ENCODE measurements at regions not wholly inside any gene's neighbourhood (a gene's known extent, or its start where the extent isn't known, plus 50 kb on each side); places are given as distances from the start of the nearest gene placed in this dataset.

DNA sequence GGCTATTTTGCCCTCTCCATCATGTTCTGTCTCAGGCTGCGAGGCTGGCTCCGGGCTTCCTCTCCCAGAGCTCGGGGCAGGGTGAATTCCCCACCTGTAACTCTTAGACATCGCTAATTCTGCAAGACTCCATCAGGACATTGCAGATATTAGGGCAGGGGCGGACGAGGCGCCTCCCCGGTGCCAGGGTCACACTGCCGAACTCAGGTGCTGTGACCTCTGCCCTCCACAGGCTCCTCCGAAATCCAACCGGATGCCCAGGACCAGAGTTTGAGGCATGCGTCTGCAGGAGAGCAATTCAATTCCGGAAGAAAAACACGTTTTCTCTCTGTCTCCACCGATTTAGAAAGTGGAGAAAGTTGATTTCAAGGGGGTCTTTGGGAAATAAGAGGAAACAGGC is 542.7 kb downstream of the BRD1 start:
- Histone ChIP-seq H3K27me3 (ENCODE audit: control insufficient read depth in 5 of 5, insufficient read depth in 4 of 5, low read length in 5 of 5) (peaks cover 15 to 34% (median 29%) of the 10 kb centered on the region in 5 donors), H3K27ac (ENCODE audit: low read depth, low read length) (no peak overlapping the region), H3K4me3 (ENCODE audit: low read depth in 1 of 5, low read length in 5 of 5) (no peak overlapping the region), H3K9me3 (ENCODE audit: control insufficient read depth in 5 of 5, low read length in 5 of 5) (peaks cover 0 to 7% (median 0%) of the 10 kb centered on the region in 5 donors), H3K36me3 (ENCODE audit: control insufficient read depth in 5 of 5, insufficient read depth in 5 of 5, low read length in 5 of 5) (no peaks in the 10 kb centered on the region), H3K9ac (ENCODE audit: low read length in 5 of 5) (no peak overlapping the region), H3K4me1 (ENCODE audit: control insufficient read depth in 5 of 5, insufficient read depth in 5 of 5, low read length in 5 of 5) (no peaks in the 10 kb centered on the region)

DNA sequence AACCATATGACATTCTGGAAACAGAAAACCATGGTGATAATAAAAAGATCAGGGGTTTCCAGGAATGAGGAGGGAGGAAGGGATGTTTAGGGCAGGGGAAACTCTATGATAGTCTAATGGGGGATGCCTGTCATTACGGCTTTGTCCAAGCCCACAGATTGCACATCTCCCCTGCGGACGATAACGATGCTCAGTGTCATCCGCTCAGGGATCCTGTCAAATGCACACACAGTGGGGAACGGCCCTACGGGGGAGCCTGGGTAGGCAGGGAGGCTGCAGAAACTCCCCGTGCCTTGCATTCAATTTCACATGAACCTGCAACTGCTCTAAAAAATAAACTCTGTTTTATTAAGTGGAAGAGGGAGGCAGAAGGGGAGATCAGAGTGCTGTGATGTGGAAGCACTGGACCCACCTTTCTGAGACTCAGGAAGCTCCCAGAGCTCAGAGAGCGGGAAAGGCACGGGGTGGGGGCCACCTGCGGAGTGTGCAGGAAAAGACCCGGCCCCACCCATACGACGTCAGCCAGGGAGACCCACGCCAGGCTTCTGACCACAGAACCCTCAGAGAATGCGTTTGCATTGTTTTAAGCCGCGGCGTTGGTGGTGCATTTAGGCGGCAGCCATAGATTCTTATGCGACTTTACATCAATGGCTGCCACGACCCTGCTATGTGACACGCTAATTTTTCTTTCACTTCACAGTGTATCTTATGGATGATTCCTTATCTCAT is 543.5 kb downstream of the BRD1 start:
- no peak overlapping the region for H3K4me3 ChIP-seq (ENCODE audit: low read depth in 1 of 5, low read length in 5 of 5)
- H3K27me3 ChIP-seq (ENCODE audit: control insufficient read depth in 5 of 5, insufficient read depth in 4 of 5, low read length in 5 of 5), result peaks cover 14 to 34% (median 29%) of the 10 kb centered on the region in 5 donors
- H3K36me3 ChIP-seq (ENCODE audit: control insufficient read depth in 5 of 5, insufficient read depth in 5 of 5, low read length in 5 of 5), result no peaks in the 10 kb centered on the region
- H3K27ac ChIP-seq (ENCODE audit: low read depth, low read length), result no peak overlapping the region
- H3K4me1 ChIP-seq (ENCODE audit: control insufficient read depth in 5 of 5, insufficient read depth in 5 of 5, low read length in 5 of 5), result no peaks in the 10 kb centered on the region
- peaks cover 0 to 7% (median 2%) of the 10 kb centered on the region in 5 donors for H3K9me3 ChIP-seq (ENCODE audit: control insufficient read depth in 5 of 5, low read length in 5 of 5)
- H3K9ac ChIP-seq (ENCODE audit: low read length in 5 of 5), result no peak overlapping the region

DNA sequence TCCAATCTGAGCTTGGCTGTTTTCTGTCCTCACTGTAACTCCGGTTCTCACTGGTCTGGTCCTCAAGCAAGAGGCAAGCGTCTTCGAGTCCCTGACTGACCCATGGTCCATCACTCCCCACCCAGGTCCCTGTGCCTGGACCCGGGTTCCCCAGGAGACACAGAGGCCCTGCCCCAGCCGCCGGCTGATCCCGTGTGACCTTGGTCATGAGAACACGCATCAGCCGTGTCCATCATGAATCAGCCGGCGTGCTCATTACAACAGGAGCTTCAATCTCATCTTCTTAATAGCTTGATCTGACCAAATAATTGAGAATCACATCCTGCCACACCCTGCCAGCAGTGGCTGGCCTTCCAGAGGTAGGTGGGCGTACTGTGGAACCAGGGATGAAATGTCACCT is 545.1 kb downstream of the BRD1 start:
- H3K36me3 ChIP-seq (ENCODE audit: control insufficient read depth in 5 of 5, insufficient read depth in 5 of 5, low read length in 5 of 5), result no peaks in the 10 kb centered on the region
- H3K4me1 ChIP-seq (ENCODE audit: control insufficient read depth in 5 of 5, insufficient read depth in 5 of 5, low read length in 5 of 5), result no peaks in the 10 kb centered on the region
- no peak overlapping the region for H3K27ac ChIP-seq (ENCODE audit: low read depth, low read length)
- H3K9me3 ChIP-seq (ENCODE audit: control insufficient read depth in 5 of 5, low read length in 5 of 5), result peaks cover 0 to 7% (median 2%) of the 10 kb centered on the region in 5 donors
- H3K27me3 ChIP-seq (ENCODE audit: control insufficient read depth in 5 of 5, insufficient read depth in 4 of 5, low read length in 5 of 5), result peaks cover 14 to 34% (median 29%) of the 10 kb centered on the region in 5 donors
- H3K4me3 ChIP-seq (ENCODE audit: low read depth in 1 of 5, low read length in 5 of 5), result no peak overlapping the region
- H3K9ac ChIP-seq (ENCODE audit: low read length in 5 of 5), result no peak overlapping the region

DNA sequence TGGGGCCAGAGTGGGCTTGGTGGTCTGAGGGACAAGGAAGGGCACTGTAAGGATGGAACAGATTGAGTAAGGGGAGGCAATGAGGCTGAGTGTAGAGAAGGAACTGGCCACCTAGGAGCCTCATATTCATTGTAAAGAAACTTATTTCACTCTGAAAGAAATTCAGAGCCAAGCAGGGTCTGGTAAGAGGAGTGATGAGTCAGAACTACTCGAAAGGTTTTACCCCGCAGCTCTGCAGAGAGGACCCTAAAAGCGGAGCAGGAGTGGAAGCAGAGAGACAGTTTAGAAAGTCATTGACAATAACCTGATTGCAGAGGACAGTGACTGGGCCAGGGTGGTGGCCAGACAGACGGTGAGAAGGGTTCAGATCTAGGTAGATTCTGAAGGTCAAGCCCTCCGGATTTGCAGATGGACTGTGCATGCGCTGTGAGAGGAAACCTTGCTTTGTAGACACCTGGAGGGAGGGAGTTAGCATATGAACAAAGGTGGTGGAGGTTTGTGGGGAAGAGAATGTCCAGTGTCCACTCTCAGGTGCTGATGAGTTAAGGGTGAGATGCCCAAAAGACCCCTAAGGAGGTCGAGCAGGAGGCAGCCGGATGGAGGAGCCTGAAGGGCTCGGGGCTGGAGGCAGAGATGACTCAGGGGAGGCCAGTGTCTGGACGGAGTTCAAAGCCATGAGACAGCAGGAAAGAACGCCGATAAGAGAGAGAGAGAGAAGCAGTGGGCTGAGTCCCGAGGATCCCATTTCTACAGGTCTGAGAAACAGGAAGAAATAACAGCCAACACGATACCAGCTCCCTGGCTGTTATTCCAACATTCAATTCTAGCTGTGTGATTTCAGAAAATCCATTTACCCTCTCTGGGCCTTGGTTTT is 546.0 kb downstream of the BRD1 start:
- peaks cover 14 to 37% (median 29%) of the 10 kb centered on the region in 5 donors for H3K27me3 ChIP-seq (ENCODE audit: control insufficient read depth in 5 of 5, insufficient read depth in 4 of 5, low read length in 5 of 5)
- H3K27ac ChIP-seq (ENCODE audit: low read depth, low read length), result no peak overlapping the region
- no peaks in the 10 kb centered on the region for H3K36me3 ChIP-seq (ENCODE audit: control insufficient read depth in 5 of 5, insufficient read depth in 5 of 5, low read length in 5 of 5)
- H3K4me3 ChIP-seq (ENCODE audit: low read depth in 1 of 5, low read length in 5 of 5), result no peak overlapping the region
- H3K9me3 ChIP-seq (ENCODE audit: control insufficient read depth in 5 of 5, low read length in 5 of 5), result peaks cover 0 to 7% (median 2%) of the 10 kb centered on the region in 5 donors
- no peaks in the 10 kb centered on the region for H3K4me1 ChIP-seq (ENCODE audit: control insufficient read depth in 5 of 5, insufficient read depth in 5 of 5, low read length in 5 of 5)
- H3K9ac ChIP-seq (ENCODE audit: low read length in 5 of 5), result no peak overlapping the region

DNA sequence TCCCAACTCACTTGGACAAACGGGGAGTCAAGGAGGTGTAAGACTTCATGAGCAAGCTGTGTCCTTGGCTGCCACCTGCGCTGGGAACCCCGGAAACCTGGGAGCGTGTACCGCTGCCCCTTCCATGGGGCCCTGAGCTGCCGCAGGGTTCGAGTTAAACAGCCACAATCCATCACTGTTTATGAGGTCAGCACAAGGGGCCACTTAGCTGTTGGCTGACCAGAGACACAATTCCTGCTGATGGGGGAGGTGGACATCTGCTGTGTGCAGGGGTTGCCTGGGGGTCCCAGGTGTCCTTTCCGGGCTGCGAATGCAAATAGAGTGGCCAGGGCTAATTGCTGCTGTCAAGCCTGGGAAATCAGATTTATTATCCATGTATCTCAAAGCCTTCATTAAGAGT is 549.3 kb downstream of the BRD1 start:
- H3K4me3 ChIP-seq (ENCODE audit: low read depth in 1 of 5, low read length in 5 of 5), result no peak overlapping the region
- H3K9me3 ChIP-seq (ENCODE audit: control insufficient read depth in 5 of 5, low read length in 5 of 5), result peaks cover 0 to 7% (median 2%) of the 10 kb centered on the region in 5 donors
- H3K27me3 ChIP-seq (ENCODE audit: control insufficient read depth in 5 of 5, insufficient read depth in 4 of 5, low read length in 5 of 5), result peaks cover 15 to 26% (median 15%) of the 10 kb centered on the region in 5 donors
- no peak overlapping the region for H3K27ac ChIP-seq (ENCODE audit: low read depth, low read length)
- H3K4me1 ChIP-seq (ENCODE audit: control insufficient read depth in 5 of 5, insufficient read depth in 5 of 5, low read length in 5 of 5), result no peaks in the 10 kb centered on the region
- H3K9ac ChIP-seq (ENCODE audit: low read length in 5 of 5), result no peak overlapping the region
- no peaks in the 10 kb centered on the region for H3K36me3 ChIP-seq (ENCODE audit: control insufficient read depth in 5 of 5, insufficient read depth in 5 of 5, low read length in 5 of 5)

DNA sequence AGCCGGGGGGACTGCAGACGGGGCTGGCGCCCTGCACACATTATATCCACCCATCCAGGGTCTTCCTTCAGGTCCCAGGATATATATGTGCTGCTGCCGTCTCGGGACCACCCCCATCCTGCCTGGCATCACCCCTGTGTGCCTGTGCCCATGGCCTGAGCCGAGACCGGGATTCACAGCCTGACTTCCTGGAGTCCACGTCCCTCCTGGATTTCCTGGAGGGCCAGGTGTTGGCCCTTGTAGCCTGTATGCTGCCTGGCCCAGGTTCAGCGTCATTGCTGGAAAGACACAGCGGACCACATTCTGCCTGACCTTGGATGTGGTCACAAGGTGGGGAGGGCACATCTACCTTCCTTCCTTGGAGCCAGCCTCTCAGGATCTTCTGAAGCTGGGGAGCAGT is 551.1 kb downstream of the BRD1 start:
- Histone ChIP-seq H3K4me3 (ENCODE audit: low read depth in 1 of 5, low read length in 5 of 5) (no peak overlapping the region), H3K36me3 (ENCODE audit: control insufficient read depth in 5 of 5, insufficient read depth in 5 of 5, low read length in 5 of 5) (no peaks in the 10 kb centered on the region), H3K4me1 (ENCODE audit: control insufficient read depth in 5 of 5, insufficient read depth in 5 of 5, low read length in 5 of 5) (no peaks in the 10 kb centered on the region), H3K9ac (ENCODE audit: low read length in 5 of 5) (no peak overlapping the region), H3K27me3 (ENCODE audit: control insufficient read depth in 5 of 5, insufficient read depth in 4 of 5, low read length in 5 of 5) (peaks cover 7 to 19% (median 10%) of the 10 kb centered on the region in 5 donors), H3K27ac (ENCODE audit: low read depth, low read length) (no peak overlapping the region), H3K9me3 (ENCODE audit: control insufficient read depth in 5 of 5, low read length in 5 of 5) (peaks cover 0 to 7% (median 2%) of the 10 kb centered on the region in 5 donors)

DNA sequence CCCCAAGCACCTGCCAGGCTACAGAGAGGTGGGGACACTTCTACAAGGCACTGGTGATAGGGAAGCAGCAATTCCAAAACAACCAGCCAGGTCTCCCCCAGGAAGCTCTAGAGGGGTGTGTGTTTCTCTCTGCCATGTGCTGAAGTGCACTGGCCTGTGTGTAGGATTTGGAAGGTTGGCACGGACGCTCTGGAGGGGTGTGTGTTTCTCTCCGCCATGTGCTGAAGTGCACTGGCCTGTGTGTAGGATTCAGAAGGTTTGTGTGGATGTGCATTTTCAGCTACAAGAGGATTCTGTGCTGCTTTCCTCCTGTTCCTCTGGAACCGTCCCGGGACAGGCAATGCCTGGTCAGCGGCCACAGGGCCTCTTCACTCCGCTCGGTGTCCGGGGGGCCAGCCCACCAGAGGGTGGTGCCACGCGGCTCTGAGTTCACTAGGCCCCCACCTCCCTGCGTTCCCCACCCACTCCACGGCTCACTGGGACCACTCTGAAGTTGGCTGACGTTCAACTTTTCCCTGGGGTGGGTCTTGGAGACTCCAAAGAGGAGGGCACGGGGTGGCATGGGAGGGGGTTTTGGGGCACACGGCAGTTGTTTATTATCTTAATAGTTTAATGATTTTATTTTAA is 552.8 kb downstream of the BRD1 start:
- H3K9me3 ChIP-seq (ENCODE audit: control insufficient read depth in 5 of 5, low read length in 5 of 5), result peaks cover 0 to 2% (median 0%) of the 10 kb centered on the region in 5 donors
- no peaks in the 10 kb centered on the region for H3K4me1 ChIP-seq (ENCODE audit: control insufficient read depth in 5 of 5, insufficient read depth in 5 of 5, low read length in 5 of 5)
- no peak overlapping the region for H3K9ac ChIP-seq (ENCODE audit: low read length in 5 of 5)
- H3K27ac ChIP-seq (ENCODE audit: low read depth, low read length), result no peak overlapping the region
- peaks cover 9 to 29% (median 18%) of the 10 kb centered on the region in 5 donors for H3K27me3 ChIP-seq (ENCODE audit: control insufficient read depth in 5 of 5, insufficient read depth in 4 of 5, low read length in 5 of 5)
- H3K4me3 ChIP-seq (ENCODE audit: low read depth in 1 of 5, low read length in 5 of 5), result no peak overlapping the region
- no peaks in the 10 kb centered on the region for H3K36me3 ChIP-seq (ENCODE audit: control insufficient read depth in 5 of 5, insufficient read depth in 5 of 5, low read length in 5 of 5)

DNA sequence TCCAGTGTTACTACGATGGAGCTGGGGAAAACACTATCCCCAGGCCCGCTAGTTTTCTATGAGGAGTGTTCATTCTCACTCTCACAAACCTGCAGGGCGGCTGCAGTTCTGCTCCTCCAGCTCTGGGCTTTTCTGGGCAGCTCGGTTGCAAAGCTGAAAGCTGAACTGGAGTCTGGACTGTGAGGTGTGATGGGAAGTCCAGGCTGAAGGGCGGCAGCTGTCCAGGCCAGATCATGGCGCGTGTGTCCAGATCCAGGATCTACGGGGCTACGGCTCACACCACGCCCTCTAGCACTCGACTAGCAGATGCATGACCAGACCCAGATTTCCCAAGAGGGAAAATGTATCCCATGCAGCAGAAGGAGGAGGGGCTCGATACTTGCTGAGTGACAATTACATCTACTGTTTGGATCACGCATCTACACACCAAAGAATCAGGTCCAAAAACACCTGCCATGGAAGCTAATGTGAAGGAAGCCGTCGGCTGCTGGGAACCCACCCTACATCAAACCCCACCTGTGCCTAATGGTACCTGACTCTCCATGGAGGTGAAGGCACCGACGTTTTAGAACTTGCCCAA is 555.0 kb downstream of the BRD1 start:
- Histone ChIP-seq H3K36me3 (ENCODE audit: control insufficient read depth in 5 of 5, insufficient read depth in 5 of 5, low read length in 5 of 5) (no peaks in the 10 kb centered on the region), H3K4me3 (ENCODE audit: low read depth in 1 of 5, low read length in 5 of 5) (no peak overlapping the region), H3K4me1 (ENCODE audit: control insufficient read depth in 5 of 5, insufficient read depth in 5 of 5, low read length in 5 of 5) (no peaks in the 10 kb centered on the region), H3K27me3 (ENCODE audit: control insufficient read depth in 5 of 5, insufficient read depth in 4 of 5, low read length in 5 of 5) (peaks cover 9 to 36% (median 26%) of the 10 kb centered on the region in 5 donors), H3K27ac (ENCODE audit: low read depth, low read length) (no peak overlapping the region), H3K9me3 (ENCODE audit: control insufficient read depth in 5 of 5, low read length in 5 of 5) (no peaks in the 10 kb centered on the region), H3K9ac (ENCODE audit: low read length in 5 of 5) (no peak overlapping the region)

DNA sequence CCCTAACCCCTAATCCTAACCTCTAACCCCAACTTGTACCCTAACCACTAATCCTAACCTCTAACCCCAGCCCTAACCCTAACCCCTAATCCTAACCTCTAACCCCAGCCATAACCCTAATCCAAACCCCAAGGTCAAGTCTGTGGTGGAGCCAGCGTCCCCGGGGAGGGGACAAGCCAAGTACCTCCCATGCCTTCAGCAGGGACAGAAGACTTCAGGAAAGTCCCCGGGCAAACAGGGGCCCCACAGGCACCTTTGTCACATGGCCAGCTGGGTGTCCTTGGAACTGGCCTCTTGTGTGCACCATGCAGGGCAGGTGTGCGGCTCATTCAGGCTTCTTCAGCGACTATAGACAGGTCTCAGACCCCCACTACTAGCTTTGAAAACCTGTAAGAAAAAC is 555.8 kb downstream of the BRD1 start:
- H3K9me3 ChIP-seq (ENCODE audit: control insufficient read depth in 5 of 5, low read length in 5 of 5), result no peaks in the 10 kb centered on the region
- H3K4me1 ChIP-seq (ENCODE audit: control insufficient read depth in 5 of 5, insufficient read depth in 5 of 5, low read length in 5 of 5), result no peaks in the 10 kb centered on the region
- no peaks in the 10 kb centered on the region for H3K36me3 ChIP-seq (ENCODE audit: control insufficient read depth in 5 of 5, insufficient read depth in 5 of 5, low read length in 5 of 5)
- H3K9ac ChIP-seq (ENCODE audit: low read length in 5 of 5), result no peak overlapping the region
- H3K27me3 ChIP-seq (ENCODE audit: control insufficient read depth in 5 of 5, insufficient read depth in 4 of 5, low read length in 5 of 5), result peaks cover 14 to 39% (median 29%) of the 10 kb centered on the region in 5 donors
- no peak overlapping the region for H3K4me3 ChIP-seq (ENCODE audit: low read depth in 1 of 5, low read length in 5 of 5)
- H3K27ac ChIP-seq (ENCODE audit: low read depth, low read length), result no peak overlapping the region
